OCI-LY1 (cell line): ENCODE measurements at regions not wholly inside any gene's neighbourhood (a gene's known extent, or its start where the extent isn't known, plus 50 kb on each side); places are given as distances from the start of the nearest gene placed in this dataset.

Experiments
- H2AFZ ChIP-seq: fragments of 200-600 bp; sonication (generic), shearing (Covaris generic); 2 replicates; pipeline ENCODE4 v1.6.0; 2014; ENCODE audit warnings: antibody characterized with exemption, mild to moderate bottlenecking, low read length
- H3F3A ChIP-seq: fragments of 200-600 bp; sonication (generic), shearing (Covaris generic); 2 replicates; pipeline ENCODE4 v1.6.0; 2014; ENCODE audit warnings: mild to moderate bottlenecking, antibody characterized with exemption, low read length, moderate library complexity; ENCODE audit not compliant: insufficient read depth
- H3K27ac ChIP-seq: fragments of 200-600 bp; sonication (generic); 2 replicates; pipeline ENCODE4 v1.5.1; 2014; ENCODE audit warnings: low read length, mixed run types, mild to moderate bottlenecking, low read depth; ENCODE audit not compliant: poor library complexity, severe bottlenecking
- H3K27me3 ChIP-seq: fragments of 200-600 bp; sonication (generic); 2 replicates; pipeline ENCODE4 v1.6.0; 2014; ENCODE audit warnings: antibody characterized with exemption, mild to moderate bottlenecking, low read length, moderate library complexity; ENCODE audit not compliant: insufficient read depth
- H3K36me3 ChIP-seq: fragments of 200-600 bp; sonication (generic); 2 replicates; pipeline ENCODE4 v1.6.1; 2014; ENCODE audit warnings: mild to moderate bottlenecking, antibody characterized with exemption, low read length, moderate library complexity, mixed read lengths; ENCODE audit not compliant: insufficient read depth
- H3K4me1 ChIP-seq: fragments of 200-600 bp; sonication (generic); 2 replicates; pipeline ENCODE4 v1.5.1; 2014; ENCODE audit warnings: mild to moderate bottlenecking, low read length, moderate library complexity; ENCODE audit not compliant: insufficient read depth, severe bottlenecking
- H3K4me2 ChIP-seq: fragments of 200-600 bp; sonication (generic), shearing (Covaris generic); 2 replicates; pipeline ENCODE4 v1.6.1; 2014; ENCODE audit warnings: low read length
- H3K4me3 ChIP-seq: fragments of 200-600 bp; sonication (generic); 2 replicates; pipeline ENCODE4 v1.5.1; 2014; ENCODE audit warnings: low read length, low read depth, mild to moderate bottlenecking, mixed read lengths; ENCODE audit not compliant: poor library complexity, severe bottlenecking
- H3K79me2 ChIP-seq: fragments of 200-600 bp; shearing (Covaris generic); 2 replicates; pipeline ENCODE4 v1.6.1; 2016; ENCODE audit warnings: mixed run types, low read length, mixed read lengths; ENCODE audit not compliant: insufficient read depth
- H3K9ac ChIP-seq: fragments of 200-600 bp; sonication (generic), shearing (Covaris generic); 2 replicates; pipeline ENCODE4 v1.6.1; 2014; ENCODE audit warnings: mild to moderate bottlenecking, low read length, mixed read lengths
- H3K9me2 ChIP-seq: fragments of 200-600 bp; sonication (generic), shearing (Covaris generic); 2 replicates; pipeline ENCODE4 v1.6.1; 2014; ENCODE audit warnings: low read depth, mild to moderate bottlenecking, low read length, mixed read lengths
- H3K9me3 ChIP-seq: fragments of 200-600 bp; shearing (Covaris generic); 2 replicates; pipeline ENCODE4 v1.6.1; 2014; ENCODE audit warnings: low read length, mixed read lengths
- H4K20me1 ChIP-seq: fragments of 200-600 bp; sonication (generic), shearing (Covaris generic); 2 replicates; pipeline ENCODE4 v1.6.0; 2016; ENCODE audit warnings: mild to moderate bottlenecking, low read length; ENCODE audit not compliant: insufficient read depth
- EZH2 ChIP-seq: fragments of 200-600 bp; sonication (generic), shearing (Covaris generic); IDR thresholded peaks from 2 replicates; pipeline ENCODE4 v1.8.0; 2017; ENCODE audit warnings: borderline replicate concordance, mixed run types, mild to moderate bottlenecking, antibody characterized with exemption, low read length, moderate library complexity, mixed read lengths
- TF ChIP-seq, protein P1 (sequence below): fragments of 200-600 bp; sonication (generic), shearing (Covaris generic); IDR thresholded peaks from 2 replicates; pipeline ENCODE4 v1.5.1; 2017; ENCODE audit warnings: mild to moderate bottlenecking, antibody characterized with exemption, low read length, moderate library complexity, mixed read lengths

DNA sequence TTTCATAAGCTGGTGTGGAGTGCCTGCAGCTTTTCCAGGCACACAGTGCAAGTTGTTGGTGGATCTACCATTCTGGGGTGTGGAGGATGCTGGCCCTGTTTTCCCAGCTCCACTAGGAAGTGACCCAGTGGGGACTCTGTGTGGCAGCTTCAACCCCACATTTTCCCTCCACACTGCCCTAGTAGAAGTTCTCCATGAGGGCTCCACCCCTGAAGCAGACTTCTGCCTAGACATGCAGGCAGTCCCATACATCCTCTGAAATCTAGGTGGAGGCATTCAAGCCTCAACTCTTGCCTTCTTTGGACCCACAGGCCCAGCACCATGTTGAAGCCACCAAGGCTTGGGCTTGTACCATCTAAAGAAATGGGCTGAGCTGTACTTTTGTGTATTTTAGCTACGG, 206.2 kb upstream of the GRM7 start:
- TF ChIP-seq, protein P1, sequence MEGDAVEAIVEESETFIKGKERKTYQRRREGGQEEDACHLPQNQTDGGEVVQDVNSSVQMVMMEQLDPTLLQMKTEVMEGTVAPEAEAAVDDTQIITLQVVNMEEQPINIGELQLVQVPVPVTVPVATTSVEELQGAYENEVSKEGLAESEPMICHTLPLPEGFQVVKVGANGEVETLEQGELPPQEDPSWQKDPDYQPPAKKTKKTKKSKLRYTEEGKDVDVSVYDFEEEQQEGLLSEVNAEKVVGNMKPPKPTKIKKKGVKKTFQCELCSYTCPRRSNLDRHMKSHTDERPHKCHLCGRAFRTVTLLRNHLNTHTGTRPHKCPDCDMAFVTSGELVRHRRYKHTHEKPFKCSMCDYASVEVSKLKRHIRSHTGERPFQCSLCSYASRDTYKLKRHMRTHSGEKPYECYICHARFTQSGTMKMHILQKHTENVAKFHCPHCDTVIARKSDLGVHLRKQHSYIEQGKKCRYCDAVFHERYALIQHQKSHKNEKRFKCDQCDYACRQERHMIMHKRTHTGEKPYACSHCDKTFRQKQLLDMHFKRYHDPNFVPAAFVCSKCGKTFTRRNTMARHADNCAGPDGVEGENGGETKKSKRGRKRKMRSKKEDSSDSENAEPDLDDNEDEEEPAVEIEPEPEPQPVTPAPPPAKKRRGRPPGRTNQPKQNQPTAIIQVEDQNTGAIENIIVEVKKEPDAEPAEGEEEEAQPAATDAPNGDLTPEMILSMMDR: no peak
- no peak for TF ChIP-seq EZH2
- Histone ChIP-seq H3F3A (no peaks in the 10 kb centered on the region), H2AFZ (no peak overlapping the region), H3K4me2 (no peak overlapping the region), H3K36me3 (no peaks in the 10 kb centered on the region), H3K9me3 (no peaks in the 10 kb centered on the region), H3K9me2 (no peaks in the 10 kb centered on the region), H4K20me1 (no peaks in the 10 kb centered on the region), H3K4me3 (no peak overlapping the region), H3K9ac (no peak overlapping the region), H3K27me3 (no peaks in the 10 kb centered on the region), H3K4me1 (no peaks in the 10 kb centered on the region), H3K79me2 (no peaks in the 10 kb centered on the region), H3K27ac (no peak overlapping the region)

DNA sequence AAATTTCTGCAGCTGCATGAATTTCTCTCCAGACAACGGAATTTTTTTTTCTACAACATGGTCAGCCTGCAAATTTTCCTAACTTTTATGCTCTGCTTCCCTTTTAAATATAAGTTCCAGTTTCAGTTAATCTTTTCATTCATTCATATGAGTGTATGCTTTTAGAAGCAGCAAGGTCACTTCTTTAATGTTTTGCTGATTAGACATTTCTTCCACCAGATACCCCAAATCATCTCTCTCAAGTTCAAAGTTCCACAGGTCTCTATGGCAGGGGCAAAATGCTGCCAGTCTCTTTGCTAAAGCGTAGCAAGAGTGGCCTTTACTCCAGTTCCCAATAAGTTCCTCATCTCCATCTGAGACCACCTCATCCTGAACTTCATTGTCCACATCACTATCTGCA, 205.6 kb upstream of the GRM7 start:
- Histone ChIP-seq H3K27me3 (no peaks in the 10 kb centered on the region), H3K36me3 (no peaks in the 10 kb centered on the region), H3K4me1 (no peaks in the 10 kb centered on the region), H3K4me2 (no peak overlapping the region), H3K4me3 (no peak overlapping the region), H3F3A (no peaks in the 10 kb centered on the region), H3K79me2 (no peaks in the 10 kb centered on the region), H3K9me3 (no peaks in the 10 kb centered on the region), H3K9ac (no peak overlapping the region), H2AFZ (no peak overlapping the region), H4K20me1 (no peaks in the 10 kb centered on the region), H3K9me2 (no peaks in the 10 kb centered on the region), H3K27ac (no peak overlapping the region)
- no peak for TF ChIP-seq EZH2
- TF ChIP-seq, protein P1: no peak

DNA sequence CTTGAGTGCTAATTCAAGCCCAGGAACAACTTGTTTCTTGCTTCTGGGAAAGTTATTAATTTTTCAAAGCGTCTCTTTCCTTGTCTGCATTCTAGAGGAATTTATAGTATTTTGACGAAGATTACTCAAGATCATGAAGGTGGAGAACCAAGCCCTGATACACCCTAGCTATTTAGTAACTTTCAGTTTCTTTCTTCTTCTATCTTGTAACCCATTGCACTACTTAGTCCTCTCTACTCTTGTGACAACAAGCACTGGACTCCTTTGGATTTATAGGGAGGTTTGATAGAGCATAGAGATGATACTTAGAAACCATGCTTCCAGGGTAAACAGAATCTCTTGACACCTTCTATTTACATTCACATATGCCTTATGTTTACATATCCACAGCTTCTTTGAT, 203.3 kb upstream of the GRM7 start:
- no peak overlapping the region for H3K9ac ChIP-seq
- H4K20me1 ChIP-seq: no peaks in the 10 kb centered on the region
- H3K4me1 ChIP-seq: no peaks in the 10 kb centered on the region
- no peaks in the 10 kb centered on the region for H3K9me3 ChIP-seq
- TF ChIP-seq, protein P1: no peak
- no peak for TF ChIP-seq EZH2
- no peaks in the 10 kb centered on the region for H3K9me2 ChIP-seq
- H3K36me3 ChIP-seq: no peaks in the 10 kb centered on the region
- no peak overlapping the region for H3K4me3 ChIP-seq
- no peak overlapping the region for H3K27ac ChIP-seq
- H3K27me3 ChIP-seq: no peaks in the 10 kb centered on the region
- H3K79me2 ChIP-seq: no peaks in the 10 kb centered on the region
- H2AFZ ChIP-seq: no peak overlapping the region
- no peak overlapping the region for H3K4me2 ChIP-seq
- no peaks in the 10 kb centered on the region for H3F3A ChIP-seq
